Ovary (tissue), 7 donors: ENCODE measurements at regions not wholly inside any gene's neighbourhood (a gene's known extent, or its start where the extent isn't known, plus 50 kb on each side); places are given as distances from the start of the nearest gene placed in this dataset.
"Not testable (repeated sequence)": the region's sequence is repeated elsewhere in the genome, so short reads cannot be mapped to it uniquely, and the experiment has no call there.

Experiments used
- DNase-seq, 5 donors: peaks; one replicate each; pipeline ENCODE4 v3.0.0-alpha.2; 2019 to 2020
- H3K27ac ChIP-seq, 2 donors: fragments of 200-600 bp; one replicate each; pipeline versions ENCODE4 v1.5.1 to v1.8.0; 2019 to 2022
- H3K27me3 ChIP-seq: fragments of 200-600 bp; one replicate; pipeline ENCODE4 v1.8.0; 2022
- H3K36me3 ChIP-seq: fragments of 200-600 bp; sonication (generic); one replicate; pipeline ENCODE4 v1.5.1; 2019
- H3K4me1 ChIP-seq: one replicate; pipeline ENCODE4 v1.8.1; 2013; ENCODE audit warnings: mild to moderate bottlenecking, moderate library complexity; ENCODE audit not compliant: insufficient read depth
- H3K4me3 ChIP-seq: fragments of 200-600 bp; sonication (generic); one replicate; pipeline ENCODE4 v1.5.1; 2017
- H3K9me3 ChIP-seq, 2 donors: fragments of 200-600 bp in 1 of 2; sonication (generic) in 1 of 2; one replicate each; pipeline versions ENCODE4 v1.5.1 to v1.8.1; 2013 to 2019; ENCODE audit warnings: mild to moderate bottlenecking in 1 of 2, moderate library complexity in 1 of 2
- EP300 ChIP-seq: sonication (generic); formaldehyde crosslinking; IDR thresholded peaks from one replicate; pipeline ENCODE4 v1.6.1; 2017; ENCODE audit warnings: antibody characterized with exemption
- POLR2A ChIP-seq: fragments of 450-650 bp; IDR thresholded peaks from one replicate; pipeline ENCODE4 v1.6.1; 2017; ENCODE audit warnings: antibody characterized with exemption, mild to moderate bottlenecking, moderate library complexity
- WGBS, 3 donors: extraction: QIAGEN DNeasy Blood & Tissue Kit in 1 of 3; methylation state at CpG; one replicate each; pipeline versions ENCODE4 v1.1.5 to v1.1.7; 2013 to 2017; 5-methylcytosine and 5-hydroxymethylcytosine counted together
- intact Hi-C, 4 donors: fragments of 100-400 bp; cut with DNase I; formaldehyde crosslinking; loops; one replicate each; pipeline versions ENCODE4 v1.11.0 to v1.15.1; 2022 to 2023
- TF ChIP-seq, protein P1 (sequence below), 3 donors: fragments of 450-650 bp in 2 of 3; fragments of 200-600 bp in 1 of 3; IDR thresholded peaks; one replicate each; pipeline versions ENCODE4 v1.5.1 to v1.8.0; 2016 to 2022; ENCODE audit warnings: antibody characterized with exemption in 3 of 3, mild to moderate bottlenecking in 1 of 3
- donor health status: DM: no; HTN: no; CAD: no; lungs with moderate emphysema.
- donor health status: DM: no; HTN: no; CAD: no.
- donor health status: Bipolar disorder and iron deficiency.
- donor health status: DM: no; HTN: no; CAD: no.
- donor health status: DM: yes; HTN: yes; CAD: no.

DNA sequence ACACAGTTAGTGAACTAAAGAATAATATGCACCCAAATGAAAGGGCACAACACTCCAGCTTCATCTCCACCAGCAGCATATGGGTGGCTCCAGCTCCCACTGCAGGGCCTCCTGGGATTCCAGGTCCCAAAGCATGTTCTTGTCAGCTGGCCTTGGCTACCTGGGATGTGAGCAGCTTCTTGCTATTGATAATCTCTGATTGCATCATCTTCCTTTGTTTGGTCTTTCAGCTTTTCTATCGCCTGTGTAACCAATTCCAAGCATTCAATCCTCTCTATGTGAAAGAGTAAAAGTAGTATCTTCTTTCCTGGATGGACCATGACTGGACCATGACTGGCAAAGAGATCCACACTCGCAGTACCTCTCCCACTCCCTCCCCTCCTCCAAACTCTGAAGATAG, 333.9 kb upstream of the GLI3 start:
- intact Hi-C loops, result no loop called here
- H3K4me1 ChIP-seq, result no peaks in the 10 kb centered on the region
- WGBS, 3 donors, result 62 to 77% (median 73%) methylated on average over 2 of the region's 2 CpGs
- TF ChIP-seq POLR2A (no peak), EP300 (no peak)
- TF ChIP-seq, protein P1, sequence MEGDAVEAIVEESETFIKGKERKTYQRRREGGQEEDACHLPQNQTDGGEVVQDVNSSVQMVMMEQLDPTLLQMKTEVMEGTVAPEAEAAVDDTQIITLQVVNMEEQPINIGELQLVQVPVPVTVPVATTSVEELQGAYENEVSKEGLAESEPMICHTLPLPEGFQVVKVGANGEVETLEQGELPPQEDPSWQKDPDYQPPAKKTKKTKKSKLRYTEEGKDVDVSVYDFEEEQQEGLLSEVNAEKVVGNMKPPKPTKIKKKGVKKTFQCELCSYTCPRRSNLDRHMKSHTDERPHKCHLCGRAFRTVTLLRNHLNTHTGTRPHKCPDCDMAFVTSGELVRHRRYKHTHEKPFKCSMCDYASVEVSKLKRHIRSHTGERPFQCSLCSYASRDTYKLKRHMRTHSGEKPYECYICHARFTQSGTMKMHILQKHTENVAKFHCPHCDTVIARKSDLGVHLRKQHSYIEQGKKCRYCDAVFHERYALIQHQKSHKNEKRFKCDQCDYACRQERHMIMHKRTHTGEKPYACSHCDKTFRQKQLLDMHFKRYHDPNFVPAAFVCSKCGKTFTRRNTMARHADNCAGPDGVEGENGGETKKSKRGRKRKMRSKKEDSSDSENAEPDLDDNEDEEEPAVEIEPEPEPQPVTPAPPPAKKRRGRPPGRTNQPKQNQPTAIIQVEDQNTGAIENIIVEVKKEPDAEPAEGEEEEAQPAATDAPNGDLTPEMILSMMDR (IDR thresholded peaks at IDR 0.05), result no peak
- H3K9me3 ChIP-seq, result no peaks in the 10 kb centered on the region
- no peak overlapping the region for H3K4me3 ChIP-seq
- no peaks in the 10 kb centered on the region for H3K36me3 ChIP-seq
- no peak overlapping the region for H3K27ac ChIP-seq
- no peaks in the 10 kb centered on the region for H3K27me3 ChIP-seq
- no peak for DNase-seq

DNA sequence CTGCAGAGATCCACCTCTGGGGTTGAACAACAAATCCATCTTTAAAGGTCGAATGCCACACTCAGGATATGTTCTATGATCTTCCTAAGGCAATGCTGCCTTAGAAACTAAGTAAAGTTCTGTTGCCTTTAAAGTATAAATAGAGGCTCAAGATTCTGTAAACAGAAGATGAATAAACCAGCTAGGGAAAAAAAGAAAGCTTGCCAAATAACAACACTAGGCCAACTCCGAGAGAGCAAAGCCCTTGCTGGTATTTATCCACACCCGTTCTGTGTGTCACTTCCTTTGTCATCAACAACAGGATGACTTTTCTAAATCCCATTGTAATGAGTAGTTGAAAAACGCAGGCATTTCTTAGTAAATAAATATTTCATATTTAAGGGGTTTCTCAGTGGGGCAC, 330.0 kb upstream of the GLI3 start:
- TF ChIP-seq, protein P1 (IDR thresholded peaks at IDR 0.05), result no peak
- no peak for TF ChIP-seq POLR2A
- TF ChIP-seq EP300, result no peak
- 60 to 71% (median 61%) methylated on average over 4 of the region's 4 CpGs for WGBS, 3 donors
- H3K4me1 ChIP-seq, result no peaks in the 10 kb centered on the region
- H3K36me3 ChIP-seq, result no peaks in the 10 kb centered on the region
- H3K27me3 ChIP-seq, result no peaks in the 10 kb centered on the region
- intact Hi-C loops, result no loop called here
- no peak for DNase-seq
- no peaks in the 10 kb centered on the region for H3K9me3 ChIP-seq
- no peak overlapping the region for H3K27ac ChIP-seq
- no peak overlapping the region for H3K4me3 ChIP-seq

GRCh38 chr7:42561797-42562196, 324.8 kb upstream of the GLI3 start:
- no peak overlapping the region for H3K27ac ChIP-seq
- no peak for DNase-seq
- 89 to 90% (median 90%) methylated on average over 1 of the region's 1 CpG for WGBS, 3 donors
- TF ChIP-seq, protein P1 (IDR thresholded peaks at IDR 0.05), result no peak
- TF ChIP-seq EP300 (no peak), POLR2A (no peak)
- H3K4me3 ChIP-seq, result no peak overlapping the region
- intact Hi-C loops, result no loop called here
- no peaks in the 10 kb centered on the region for H3K27me3 ChIP-seq
- H3K9me3 ChIP-seq, result no peaks in the 10 kb centered on the region
- no peaks in the 10 kb centered on the region for H3K36me3 ChIP-seq
- no peaks in the 10 kb centered on the region for H3K4me1 ChIP-seq

DNA sequence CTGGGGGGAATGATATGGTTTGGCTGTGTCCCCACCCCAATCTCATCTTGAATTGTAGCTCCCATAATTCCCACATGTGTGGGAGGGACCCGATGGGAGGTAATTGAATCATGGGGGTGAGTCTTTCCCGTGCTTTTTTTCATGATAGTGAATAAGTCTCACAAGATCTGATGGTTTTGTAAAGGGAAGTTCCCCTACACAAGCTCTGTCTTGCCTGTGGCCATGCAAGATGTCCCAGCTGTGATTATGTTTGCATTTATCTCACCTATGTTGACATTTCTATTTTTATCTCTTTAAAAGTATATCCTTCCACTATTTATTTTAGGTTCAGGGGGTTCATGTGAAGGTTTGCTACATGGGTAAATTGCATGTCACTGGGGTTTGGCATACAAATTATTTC, 323.9 kb upstream of the GLI3 start:
- no peaks in the 10 kb centered on the region for H3K9me3 ChIP-seq
- 83 to 94% (median 92%) methylated on average over 2 of the region's 2 CpGs for WGBS, 3 donors
- DNase-seq, result no peak
- intact Hi-C loops, result no loop called here
- H3K4me1 ChIP-seq, result no peaks in the 10 kb centered on the region
- H3K36me3 ChIP-seq, result no peaks in the 10 kb centered on the region
- H3K4me3 ChIP-seq, result no peak overlapping the region
- no peak overlapping the region for H3K27ac ChIP-seq
- TF ChIP-seq EP300 (no peak), POLR2A (no peak)
- TF ChIP-seq, protein P1 (IDR thresholded peaks at IDR 0.05), result no peak
- H3K27me3 ChIP-seq, result no peaks in the 10 kb centered on the region

DNA sequence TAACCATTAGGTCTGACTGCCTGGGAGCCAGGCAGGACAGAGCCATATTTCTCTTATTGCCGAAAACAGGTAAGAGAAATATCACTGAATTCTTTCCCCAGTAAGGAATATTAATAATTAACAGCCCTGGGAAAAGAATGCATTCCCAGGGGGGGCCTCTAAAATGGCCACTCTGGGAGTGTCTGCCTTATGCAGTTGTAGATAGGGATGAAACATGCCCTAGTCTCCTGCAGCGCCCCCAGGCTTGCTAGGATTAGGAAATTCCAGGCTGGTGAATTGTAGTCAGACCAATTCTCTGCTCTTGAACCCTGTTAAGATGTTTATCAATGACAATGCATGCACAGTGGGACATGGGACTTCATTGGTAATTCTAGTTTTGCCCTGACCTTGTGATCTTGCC, 317.9 kb upstream of the GLI3 start:
- H3K27ac ChIP-seq, DNase-seq, H3K4me1 ChIP-seq, H3K27me3 ChIP-seq, H3K4me3 ChIP-seq, H3K9me3 ChIP-seq, intact Hi-C loops, H3K36me3 ChIP-seq: not testable (repeated sequence)
- WGBS, 3 donors, result 88 to 98% (median 95%) methylated on average over 2 of the region's 2 CpGs
